Effector memory CD4-positive, alpha-beta T cell (primary cell): ENCODE measurements at regions not wholly inside any gene's neighbourhood (a gene's known extent, or its start where the extent isn't known, plus 50 kb on each side); places are given as distances from the start of the nearest gene placed in this dataset.

Experiments
- DNase-seq, 3 donors: peaks; one replicate each; pipeline ENCODE4 v3.0.0-alpha.2; 2020
- H3K27ac ChIP-seq: 2 replicates; pipeline ENCODE4 v1.7.0; 2013; ENCODE audit warnings: mild to moderate bottlenecking, low read length, moderate library complexity; ENCODE audit not compliant: insufficient read depth, poor library complexity, severe bottlenecking
- H3K27me3 ChIP-seq: replicated peaks from 2 replicates; pipeline ENCODE4 v1.7.0; 2013; ENCODE audit warnings: mild to moderate bottlenecking, low read length; ENCODE audit not compliant: insufficient read depth, control insufficient read depth, poor library complexity, severe bottlenecking
- H3K36me3 ChIP-seq: 2 replicates; pipeline ENCODE4 v1.7.0; 2013; ENCODE audit warnings: mild to moderate bottlenecking, low read length, moderate library complexity; ENCODE audit not compliant: control insufficient read depth, insufficient read depth
- H3K4me1 ChIP-seq: 2 replicates; pipeline ENCODE4 v1.7.0; 2013; ENCODE audit warnings: low read length, mild to moderate bottlenecking; ENCODE audit not compliant: control insufficient read depth, insufficient read depth, poor library complexity, severe bottlenecking
- H3K4me3 ChIP-seq: 2 replicates; pipeline ENCODE4 v1.7.0; 2013; ENCODE audit warnings: low read length, low read depth, mild to moderate bottlenecking; ENCODE audit not compliant: insufficient read depth, poor library complexity, severe bottlenecking
- H3K9me3 ChIP-seq: 2 replicates; pipeline ENCODE4 v1.7.0; 2013; ENCODE audit warnings: mild to moderate bottlenecking, low read length, moderate library complexity; ENCODE audit not compliant: control insufficient read depth

DNA sequence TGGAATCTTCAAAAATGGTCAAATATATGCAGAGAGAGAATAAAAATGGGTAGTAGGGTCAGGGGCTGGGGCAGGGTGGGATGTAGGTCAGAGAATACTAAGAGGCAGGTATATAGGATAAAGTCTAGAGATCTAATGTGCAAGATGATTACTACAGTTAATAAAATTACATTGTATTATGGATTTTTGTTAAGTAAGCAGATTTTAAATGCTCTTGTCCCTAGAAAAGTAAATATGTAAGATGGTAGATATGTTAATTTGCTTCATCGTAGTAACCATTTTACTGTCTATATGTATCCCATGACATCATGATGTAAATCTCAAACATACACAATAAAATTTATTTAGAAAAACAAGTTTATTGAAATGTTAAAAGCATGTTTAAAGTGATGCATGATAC is 1051.4 kb downstream of the AGBL1 start:
- Histone ChIP-seq H3K36me3 (no peaks in the 10 kb centered on the region), H3K27ac (no peak overlapping the region), H3K4me1 (no peaks in the 10 kb centered on the region), H3K4me3 (no peak overlapping the region), H3K9me3 (no peaks in the 10 kb centered on the region), H3K27me3 (no peaks in the 10 kb centered on the region)
- DNase-seq: no peak

DNA sequence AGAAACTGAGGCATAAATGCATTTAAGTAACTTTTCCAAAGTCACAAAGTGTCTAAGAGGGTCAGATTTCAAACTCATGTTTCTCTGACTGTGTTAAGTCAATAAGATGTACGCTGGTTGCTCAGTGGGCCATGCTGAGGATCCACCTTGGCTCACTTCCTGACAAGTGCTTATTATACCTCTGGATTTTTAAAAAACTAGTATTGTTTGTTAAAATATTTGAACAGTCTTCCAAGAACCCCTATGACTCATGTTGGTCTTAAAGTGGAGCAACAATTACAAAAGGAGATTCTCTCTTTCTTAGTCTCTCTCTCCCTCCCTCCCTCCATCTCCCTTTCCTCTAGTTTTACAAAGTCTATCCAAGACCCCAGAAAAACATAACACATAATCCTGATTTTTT is 1050.2 kb downstream of the AGBL1 start:
- H3K4me1 ChIP-seq: no peaks in the 10 kb centered on the region
- no peak overlapping the region for H3K4me3 ChIP-seq
- no peak for DNase-seq
- H3K27ac ChIP-seq: no peak overlapping the region
- H3K27me3 ChIP-seq: no peaks in the 10 kb centered on the region
- no peaks in the 10 kb centered on the region for H3K9me3 ChIP-seq
- H3K36me3 ChIP-seq: no peaks in the 10 kb centered on the region

DNA sequence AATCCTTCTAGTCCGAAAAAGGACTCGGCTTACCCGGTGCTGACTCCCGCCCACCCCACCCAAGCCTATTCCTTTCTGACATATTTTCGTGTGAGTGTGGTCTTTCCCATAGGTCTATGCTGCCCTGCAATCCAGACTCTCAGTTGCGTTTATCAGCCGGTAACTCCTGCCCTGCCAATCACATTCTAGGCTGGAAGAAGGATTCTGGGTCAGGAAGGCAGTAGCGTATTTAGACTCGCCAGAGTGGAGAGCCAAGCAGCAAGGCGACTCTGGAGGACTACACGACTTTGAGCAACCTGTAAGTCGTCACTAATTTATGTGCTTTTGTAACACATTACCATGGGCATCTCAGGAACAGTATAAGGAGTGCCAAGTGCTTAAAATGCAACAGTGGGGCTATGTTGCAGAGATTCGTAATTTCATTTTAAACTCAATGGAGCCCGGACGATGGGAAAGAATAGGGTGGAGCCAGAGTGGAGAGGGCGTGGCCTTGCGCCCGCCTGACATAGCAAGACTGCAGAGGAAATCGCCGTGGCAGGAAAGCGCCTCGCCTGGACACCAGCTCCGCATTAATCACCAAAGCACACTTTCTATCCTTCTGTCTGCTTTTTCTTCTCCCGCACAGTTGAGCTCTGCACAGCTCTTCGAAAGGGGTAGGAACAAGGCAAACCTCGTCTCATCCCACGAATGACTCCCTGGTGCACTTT is 1044.2 kb downstream of the AGBL1 start:
- Histone ChIP-seq H3K27me3 (no peaks in the 10 kb centered on the region), H3K4me1 (no peaks in the 10 kb centered on the region), H3K9me3 (no peaks in the 10 kb centered on the region), H3K4me3 (no peak overlapping the region), H3K36me3 (no peaks in the 10 kb centered on the region), H3K27ac (no peak overlapping the region)
- no peak for DNase-seq

DNA sequence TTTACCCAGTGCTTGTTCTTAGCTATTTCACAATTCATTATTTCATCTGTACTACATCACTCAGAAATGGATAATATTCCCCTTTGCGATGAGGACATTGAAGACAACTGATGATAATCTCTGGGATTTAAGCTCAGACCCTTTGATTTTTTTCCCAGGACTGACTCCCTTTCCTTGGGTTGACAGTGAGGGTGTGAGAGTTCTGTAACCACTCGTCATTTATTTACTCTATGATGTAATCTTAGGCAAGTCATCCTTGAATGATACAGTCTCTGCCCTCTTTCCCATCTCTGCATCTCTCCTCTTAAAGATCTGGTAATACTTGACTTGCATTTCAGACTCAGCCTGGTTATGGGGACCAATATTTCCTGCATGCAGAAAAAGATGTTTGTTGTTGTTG is 1041.7 kb downstream of the AGBL1 start:
- no peak for DNase-seq
- H3K27me3 ChIP-seq: no peaks in the 10 kb centered on the region

DNA sequence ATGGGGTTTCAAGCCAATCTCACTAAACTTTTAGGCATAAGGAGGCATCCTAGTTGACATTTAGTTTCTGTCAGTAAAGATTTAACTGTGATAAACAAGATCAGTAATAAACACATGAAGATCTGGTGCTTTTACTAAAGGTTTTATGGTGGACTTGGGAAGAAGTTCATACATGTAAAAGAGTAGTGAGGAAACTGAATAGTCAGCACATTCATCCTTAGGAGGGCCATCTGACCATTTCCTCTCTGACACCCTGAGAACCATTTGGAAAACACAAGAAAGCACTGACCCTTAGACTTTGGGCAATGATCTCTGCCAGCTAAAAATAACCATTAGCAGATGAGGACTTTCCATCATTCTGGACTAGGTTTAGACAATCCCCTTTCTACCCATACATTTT is 1040.9 kb downstream of the AGBL1 start:
- Histone ChIP-seq H3K27ac (no peak overlapping the region), H3K27me3 (no peaks in the 10 kb centered on the region), H3K36me3 (no peaks in the 10 kb centered on the region), H3K4me1 (no peaks in the 10 kb centered on the region), H3K4me3 (no peak overlapping the region), H3K9me3 (no peaks in the 10 kb centered on the region)
- no peak for DNase-seq

More for the DNA sequence above, 1041.7 kb downstream of the AGBL1 start:
- Histone ChIP-seq H3K27ac (no peak overlapping the region), H3K4me3 (no peak overlapping the region), H3K4me1 (no peaks in the 10 kb centered on the region), H3K36me3 (no peaks in the 10 kb centered on the region), H3K9me3 (no peaks in the 10 kb centered on the region)

DNA sequence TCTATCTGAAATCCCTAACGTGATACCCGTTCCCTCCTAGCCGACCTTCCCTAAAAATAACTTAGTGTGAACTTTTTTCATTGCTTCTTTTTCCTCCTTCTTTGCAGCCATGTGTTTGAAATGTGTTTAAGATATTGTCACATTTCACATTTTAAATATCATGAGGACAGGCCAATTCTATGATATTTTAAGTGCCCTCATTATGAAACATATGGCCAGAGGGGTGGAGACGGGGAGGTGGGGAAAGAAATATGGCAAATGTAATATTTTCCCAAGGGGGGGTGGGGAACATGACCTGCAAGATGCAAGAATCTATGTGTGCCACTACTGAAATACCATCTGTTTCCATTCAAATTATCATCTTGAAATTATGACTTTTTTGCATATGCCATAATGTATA is 1039.2 kb downstream of the AGBL1 start:
- H3K27ac ChIP-seq: no peak overlapping the region

DNA sequence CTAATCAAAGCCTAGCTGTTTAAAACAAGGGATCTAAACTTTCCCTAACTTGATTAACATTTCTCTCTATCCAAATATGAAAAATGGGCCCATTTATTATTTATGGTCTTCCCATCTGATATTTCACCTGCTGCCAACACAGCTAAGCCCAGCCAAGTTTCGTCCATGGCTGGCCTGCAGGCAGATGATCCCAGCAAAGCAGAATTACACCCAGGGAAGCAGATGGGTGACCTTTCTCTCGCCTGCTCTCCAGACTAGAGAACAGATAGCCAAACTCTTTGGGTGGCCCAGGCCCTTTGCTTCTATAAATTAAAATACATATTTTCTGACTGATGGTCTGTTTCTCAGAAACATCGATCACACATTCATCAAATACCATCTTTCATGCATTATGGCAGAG is 1038.8 kb downstream of the AGBL1 start:
- Histone ChIP-seq H3K4me3 (no peak overlapping the region), H3K36me3 (no peaks in the 10 kb centered on the region), H3K27ac (no peak overlapping the region), H3K4me1 (no peaks in the 10 kb centered on the region), H3K27me3 (no peaks in the 10 kb centered on the region), H3K9me3 (no peaks in the 10 kb centered on the region)
- DNase-seq: no peak

More for the DNA sequence above, 1039.2 kb downstream of the AGBL1 start:
- Histone ChIP-seq H3K36me3 (no peaks in the 10 kb centered on the region), H3K27me3 (no peaks in the 10 kb centered on the region), H3K4me1 (no peaks in the 10 kb centered on the region), H3K9me3 (no peaks in the 10 kb centered on the region), H3K4me3 (no peak overlapping the region)
- no peak for DNase-seq

DNA sequence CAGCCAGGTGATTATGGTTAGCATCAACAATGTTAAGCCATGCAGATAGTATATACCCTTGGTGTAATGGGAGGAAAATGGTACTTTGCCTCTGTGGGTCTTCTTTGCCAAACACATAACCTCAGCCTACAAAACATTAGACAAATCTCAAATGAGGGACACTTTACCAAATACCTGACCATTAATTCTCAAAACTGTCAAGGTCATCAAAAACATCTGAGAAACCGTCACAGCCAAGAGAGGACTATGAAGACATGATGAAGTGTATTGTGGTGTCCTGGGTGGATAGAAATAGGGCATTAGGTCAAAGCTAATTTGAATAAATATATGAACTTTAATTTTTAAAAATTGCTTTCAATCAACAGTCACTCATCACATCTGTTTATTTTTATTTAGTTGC is 1036.1 kb downstream of the AGBL1 start:
- H3K27me3 ChIP-seq: no peaks in the 10 kb centered on the region
- DNase-seq: no peak
- no peaks in the 10 kb centered on the region for H3K36me3 ChIP-seq
- no peak overlapping the region for H3K4me3 ChIP-seq
- H3K9me3 ChIP-seq: no peaks in the 10 kb centered on the region
- no peaks in the 10 kb centered on the region for H3K4me1 ChIP-seq
- H3K27ac ChIP-seq: no peak overlapping the region

DNA sequence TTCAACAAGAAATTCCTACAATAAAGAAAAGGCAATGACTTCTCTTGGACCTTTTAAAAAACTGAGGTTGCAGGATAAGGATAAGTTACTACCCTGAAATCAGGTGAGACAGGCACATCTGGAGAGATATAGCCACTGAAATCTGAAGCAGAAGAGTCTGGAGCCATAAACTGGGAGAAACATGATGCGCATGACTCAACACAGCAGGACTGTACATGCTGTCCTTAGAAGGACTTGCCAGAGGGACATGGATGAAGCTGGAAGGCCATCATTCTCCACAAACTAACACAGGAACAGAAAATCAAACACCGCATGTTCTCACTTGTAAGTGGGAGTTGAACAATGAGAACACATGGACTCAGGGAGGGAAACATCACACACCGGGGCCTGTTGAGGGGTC is 1020.2 kb downstream of the AGBL1 start:
- Histone ChIP-seq H3K27me3 (no peaks in the 10 kb centered on the region), H3K4me3 (no peak overlapping the region), H3K9me3 (peaks cover 4% of the 10 kb centered on the region), H3K36me3 (no peaks in the 10 kb centered on the region), H3K27ac (no peak overlapping the region), H3K4me1 (no peaks in the 10 kb centered on the region)
- no peak for DNase-seq

DNA sequence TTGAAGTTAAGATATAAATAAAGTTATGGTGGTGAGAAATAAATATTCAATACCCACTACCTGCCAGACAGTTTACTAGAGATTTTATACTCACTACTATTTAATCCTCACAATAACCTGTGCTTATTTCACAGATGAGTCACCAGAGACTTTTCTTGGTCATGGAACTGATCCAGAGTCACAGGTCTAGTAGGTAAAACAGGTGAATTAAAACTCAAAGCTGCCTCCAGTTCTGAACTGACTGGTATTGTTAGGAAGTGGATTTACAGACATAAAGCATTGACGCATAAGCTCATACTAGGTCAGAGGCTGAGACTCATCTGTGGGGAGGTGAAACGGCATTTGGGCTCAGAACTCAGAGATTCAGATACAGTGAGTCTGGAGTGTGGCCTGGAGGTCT is 1009.9 kb downstream of the AGBL1 start:
- Histone ChIP-seq H3K27me3 (no peaks in the 10 kb centered on the region), H3K9me3 (no peaks in the 10 kb centered on the region), H3K4me3 (no peak overlapping the region), H3K4me1 (no peaks in the 10 kb centered on the region), H3K36me3 (no peaks in the 10 kb centered on the region), H3K27ac (no peak overlapping the region)
- DNase-seq: no peak
